PC-9 (cell line): ENCODE measurements at regions not wholly inside any gene's neighbourhood (a gene's known extent, or its start where the extent isn't known, plus 50 kb on each side); places are given as distances from the start of the nearest gene placed in this dataset.

Source experiments
- CTCF ChIP-seq: fragments of 200-600 bp; sonication (generic); conservative IDR thresholded peaks from 2 replicates; pipeline ENCODE4 v1.6.1; 2017; ENCODE audit warnings: mixed run types, antibody characterized with exemption, mild to moderate bottlenecking, moderate library complexity
- EZH2 ChIP-seq: fragments of 200-600 bp; sonication (generic); IDR thresholded peaks from 2 replicates; pipeline ENCODE4 v1.8.0; 2017; ENCODE audit warnings: antibody characterized with exemption, low read depth

GRCh38 chrX:45329217-45329616 lies 128.5 kb upstream of the DIPK2B start:
- TF ChIP-seq CTCF (no peak), EZH2 (no peak)
